Sigmoid colon (tissue), 6 donors: ENCODE measurements at regions not wholly inside any gene's neighbourhood (a gene's known extent, or its start where the extent isn't known, plus 50 kb on each side); places are given as distances from the start of the nearest gene placed in this dataset.

Source experiments
- DNase-seq: peaks from one replicate; pipeline ENCODE4 v3.0.0-alpha.2; 2019
- H3K27ac ChIP-seq, 4 donors: fragments of 200-600 bp; sonication (generic); one replicate each; pipeline ENCODE4 v1.5.1; 2016 to 2019; ENCODE audit warnings: mild to moderate bottlenecking in 1 of 4
- H3K27me3 ChIP-seq, 3 donors: fragments of 200-600 bp; sonication (generic); one replicate each; pipeline ENCODE4 v1.5.1; 2019; ENCODE audit warnings: mild to moderate bottlenecking in 1 of 3
- H3K36me3 ChIP-seq, 4 donors: fragments of 200-600 bp; sonication (generic); one replicate each; pipeline ENCODE4 v1.5.1; 2016 to 2019
- H3K4me1 ChIP-seq, 4 donors: fragments of 200-600 bp; sonication (generic); one replicate each; pipeline ENCODE4 v1.5.1; 2017 to 2019
- H3K4me3 ChIP-seq, 4 donors: fragments of 200-600 bp; sonication (generic); one replicate each; pipeline ENCODE4 v1.5.1; 2017 to 2019; ENCODE audit warnings: mild to moderate bottlenecking in 2 of 4, moderate library complexity in 1 of 4
- H3K9me3 ChIP-seq, 4 donors: fragments of 200-600 bp in 3 of 4; sonication (generic) in 3 of 4; one replicate each; pipeline versions ENCODE4 v1.5.1 to v1.6.1; 2013 to 2019
- EP300 ChIP-seq, 4 donors: sonication (generic); formaldehyde crosslinking; IDR thresholded peaks; one replicate each; pipeline ENCODE4 v1.6.1; 2017; ENCODE audit warnings: antibody characterized with exemption in 4 of 4
- POLR2A ChIP-seq, 2 donors: fragments of 450-650 bp; IDR thresholded peaks; one replicate each; pipeline ENCODE4 v1.6.1; 2016; ENCODE audit warnings: antibody characterized with exemption in 2 of 2, mild to moderate bottlenecking in 2 of 2, moderate library complexity in 2 of 2
- POLR2AphosphoS5 ChIP-seq, 4 donors: sonication (generic); formaldehyde crosslinking; IDR thresholded peaks; one replicate each; pipeline ENCODE4 v1.6.1; 2017; ENCODE audit warnings: antibody characterized with exemption in 4 of 4
- WGBS, 2 donors: extraction: QIAGEN DNeasy Blood & Tissue Kit; methylation state at CpG; one replicate each; pipeline ENCODE4 v1.1.7; 2013; 5-methylcytosine and 5-hydroxymethylcytosine counted together
- intact Hi-C: fragments of 100-400 bp; cut with DNase I; formaldehyde crosslinking; loops from one replicate; pipeline ENCODE4 v1.15.1; 2023
- TF ChIP-seq, protein P1 (sequence below), 4 experiments: fragments of 450-650 bp in 3 of 4; fragments of 200-600 bp in 1 of 4; IDR thresholded peaks; one replicate each; pipeline ENCODE4 v1.5.1; 2016 to 2019; ENCODE audit warnings: antibody characterized with exemption in 4 of 4, mild to moderate bottlenecking in 3 of 4, moderate library complexity in 2 of 4
- donor health status: healthy with polysubstance abuse.
- donor health status: healthy.

DNA sequence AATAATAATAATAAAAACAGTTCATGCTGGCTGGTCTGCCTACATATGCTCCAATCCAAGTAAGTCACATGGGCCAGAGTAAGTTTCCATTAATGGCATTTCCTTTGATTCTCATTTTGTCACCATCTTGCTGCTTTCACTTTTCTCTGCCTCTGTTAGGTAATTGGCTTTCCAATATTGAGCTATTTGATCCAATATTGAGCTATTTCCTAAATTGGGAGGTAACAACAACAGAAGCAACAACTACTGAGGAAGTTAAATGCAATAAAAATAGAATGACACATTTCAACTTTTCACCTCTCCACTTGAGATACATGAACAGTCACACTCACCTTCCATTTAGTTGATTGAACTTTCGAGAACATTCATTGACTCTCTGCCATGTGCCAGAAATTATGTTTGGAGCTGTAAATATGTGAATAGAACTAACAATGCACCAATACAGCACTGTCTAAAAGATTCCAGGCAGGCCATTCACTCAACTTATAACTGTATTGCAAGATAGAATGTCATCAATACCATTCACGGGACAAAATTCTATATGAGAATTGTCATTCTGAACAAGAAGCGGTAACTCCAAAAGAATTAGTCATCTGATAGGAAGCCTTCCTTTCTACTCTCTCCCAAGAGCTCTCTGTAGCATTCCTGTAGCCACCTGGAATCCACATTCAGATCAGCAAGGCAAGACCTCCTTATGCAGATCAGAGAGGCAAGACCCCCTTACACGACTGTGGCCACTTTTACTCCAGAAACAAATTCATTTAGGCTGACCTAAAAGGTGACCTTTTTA lies 136.4 kb downstream of the PHLDA1 start:
- H3K36me3 ChIP-seq: no peaks in the 10 kb centered on the region
- H3K27me3 ChIP-seq: no peaks in the 10 kb centered on the region
- TF ChIP-seq POLR2AphosphoS5 (IDR thresholded peaks at IDR 0.05) (no peak), POLR2A (IDR thresholded peaks at IDR 0.05) (no peak), EP300 (IDR thresholded peaks at IDR 0.05) (no peak)
- TF ChIP-seq, protein P1, sequence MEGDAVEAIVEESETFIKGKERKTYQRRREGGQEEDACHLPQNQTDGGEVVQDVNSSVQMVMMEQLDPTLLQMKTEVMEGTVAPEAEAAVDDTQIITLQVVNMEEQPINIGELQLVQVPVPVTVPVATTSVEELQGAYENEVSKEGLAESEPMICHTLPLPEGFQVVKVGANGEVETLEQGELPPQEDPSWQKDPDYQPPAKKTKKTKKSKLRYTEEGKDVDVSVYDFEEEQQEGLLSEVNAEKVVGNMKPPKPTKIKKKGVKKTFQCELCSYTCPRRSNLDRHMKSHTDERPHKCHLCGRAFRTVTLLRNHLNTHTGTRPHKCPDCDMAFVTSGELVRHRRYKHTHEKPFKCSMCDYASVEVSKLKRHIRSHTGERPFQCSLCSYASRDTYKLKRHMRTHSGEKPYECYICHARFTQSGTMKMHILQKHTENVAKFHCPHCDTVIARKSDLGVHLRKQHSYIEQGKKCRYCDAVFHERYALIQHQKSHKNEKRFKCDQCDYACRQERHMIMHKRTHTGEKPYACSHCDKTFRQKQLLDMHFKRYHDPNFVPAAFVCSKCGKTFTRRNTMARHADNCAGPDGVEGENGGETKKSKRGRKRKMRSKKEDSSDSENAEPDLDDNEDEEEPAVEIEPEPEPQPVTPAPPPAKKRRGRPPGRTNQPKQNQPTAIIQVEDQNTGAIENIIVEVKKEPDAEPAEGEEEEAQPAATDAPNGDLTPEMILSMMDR (IDR thresholded peaks at IDR 0.05): no peak
- 92 to 95% methylated on average over 4 of the region's 4 CpGs for WGBS, 2 donors
- no peak for DNase-seq
- no peak overlapping the region for H3K4me3 ChIP-seq
- no peaks in the 10 kb centered on the region for H3K4me1 ChIP-seq
- no peak overlapping the region for H3K27ac ChIP-seq
- intact Hi-C loops: no loop called here
- no peaks in the 10 kb centered on the region for H3K9me3 ChIP-seq

- H3K4me3 ChIP-seq: no peak overlapping the region
- H3K36me3 ChIP-seq: no peaks in the 10 kb centered on the region
- no peaks in the 10 kb centered on the region for H3K4me1 ChIP-seq
- intact Hi-C loops: no loop called here
- H3K9me3 ChIP-seq: no peaks in the 10 kb centered on the region
- TF ChIP-seq EP300 (IDR thresholded peaks at IDR 0.05) (no peak), POLR2A (IDR thresholded peaks at IDR 0.05) (no peak), POLR2AphosphoS5 (IDR thresholded peaks at IDR 0.05) (no peak)
- TF ChIP-seq, protein P1 (IDR thresholded peaks at IDR 0.05): no peak
- no peaks in the 10 kb centered on the region for H3K27me3 ChIP-seq
- no peak overlapping the region for H3K27ac ChIP-seq
- WGBS, 2 donors: 90 to 93% methylated on average over 3 of the region's 3 CpGs
- DNase-seq: no peak
Observed at GRCh38 chr12:75893765-75894164, 137.8 kb downstream of the PHLDA1 start.

DNA sequence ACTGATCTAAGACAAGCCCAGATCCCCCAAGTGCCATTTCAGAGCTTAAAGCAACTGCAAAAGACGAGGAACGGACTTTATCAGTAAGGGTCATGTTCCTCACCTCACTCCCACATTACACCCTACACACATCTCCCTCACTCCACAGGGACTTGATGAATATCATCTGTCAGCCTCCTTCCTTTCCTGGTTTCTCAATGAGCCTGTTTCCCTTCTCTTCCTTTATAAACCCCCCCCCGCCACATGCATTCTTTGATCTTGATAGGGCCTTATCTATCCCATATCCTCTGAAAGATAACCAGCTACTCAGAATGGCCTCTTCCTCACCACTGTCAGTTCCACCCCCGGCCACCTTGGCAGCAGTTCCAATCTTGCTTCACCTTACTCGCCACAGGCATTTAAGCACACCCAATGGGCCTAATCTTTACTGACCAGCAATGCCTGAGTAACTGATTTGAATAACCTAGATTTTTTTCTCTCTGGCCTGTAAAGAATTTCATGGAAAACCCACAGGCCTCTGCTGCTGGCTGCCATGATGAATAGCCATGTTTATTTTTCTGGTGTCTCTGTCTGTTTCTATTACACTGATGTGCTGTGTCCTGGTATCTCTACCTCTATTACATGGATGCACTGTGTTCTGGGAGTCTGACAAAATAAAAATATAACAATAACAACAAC lies 138.7 kb downstream of the PHLDA1 start:
- DNase-seq: no peak
- Histone ChIP-seq H3K4me3 (no peak overlapping the region), H3K27ac (no peak overlapping the region), H3K27me3 (no peaks in the 10 kb centered on the region), H3K9me3 (no peaks in the 10 kb centered on the region), H3K4me1 (no peaks in the 10 kb centered on the region), H3K36me3 (no peaks in the 10 kb centered on the region)
- WGBS, 2 donors: 76 to 82% methylated on average over 4 to 5 of the region's 5 CpGs
- intact Hi-C loops: no loop called here
- TF ChIP-seq, protein P1 (IDR thresholded peaks at IDR 0.05): no peak
- TF ChIP-seq EP300 (IDR thresholded peaks at IDR 0.05): no peak
- TF ChIP-seq POLR2AphosphoS5 (IDR thresholded peaks at IDR 0.05): no peak
- TF ChIP-seq POLR2A (IDR thresholded peaks at IDR 0.05): no peak

- Histone ChIP-seq H3K36me3 (no peaks in the 10 kb centered on the region), H3K27me3 (no peaks in the 10 kb centered on the region), H3K4me3 (no peak overlapping the region), H3K9me3 (no peaks in the 10 kb centered on the region), H3K27ac (no peak overlapping the region), H3K4me1 (no peaks in the 10 kb centered on the region)
- 80% methylated on average over 3 of the region's 3 CpGs for WGBS, 2 donors
- TF ChIP-seq EP300 (IDR thresholded peaks at IDR 0.05) (no peak), POLR2A (IDR thresholded peaks at IDR 0.05) (no peak), POLR2AphosphoS5 (IDR thresholded peaks at IDR 0.05) (no peak)
- TF ChIP-seq, protein P1 (IDR thresholded peaks at IDR 0.05): no peak
- DNase-seq: no peak
- intact Hi-C loops: no loop called here
Observed at GRCh38 chr12:75891072-75891471, 140.5 kb downstream of the PHLDA1 start.
